ENCODE measurements at regions not wholly inside any gene's neighbourhood (a gene's known extent, or its start where the extent isn't known, plus 50 kb on each side); places are given as distances from the start of the nearest gene placed in this dataset.
"Not testable (repeated sequence)": the region's sequence is repeated elsewhere in the genome, so short reads cannot be mapped to it uniquely, and the experiment has no call there.

- H3K27ac ChIP-seq (ENCODE audit: low read length); H3K4me1 ChIP-seq (ENCODE audit: insufficient read depth, low read length); H3K36me3 ChIP-seq (ENCODE audit: insufficient read depth, low read depth, low read length); H3K9ac ChIP-seq (ENCODE audit: low read depth, low read length); H3K4me3 ChIP-seq (ENCODE audit: low read length); H3K9me3 ChIP-seq (ENCODE audit: insufficient read depth, low read depth, low read length); H3K27me3 ChIP-seq (ENCODE audit: insufficient read depth, low read length): not testable (repeated sequence)
These were observed 70.7 kb upstream of the PTPN20 start for GRCh38 chr10:46840393-46841050.

GRCh38 chr10:46841051-46841593 lies 70.1 kb upstream of the PTPN20 start:
- not testable (repeated sequence) for H3K9ac ChIP-seq (ENCODE audit: low read depth, low read length); H3K9me3 ChIP-seq (ENCODE audit: insufficient read depth, low read depth, low read length); H3K27me3 ChIP-seq (ENCODE audit: insufficient read depth, low read length); H3K27ac ChIP-seq (ENCODE audit: low read length); H3K4me3 ChIP-seq (ENCODE audit: low read length); H3K4me1 ChIP-seq (ENCODE audit: insufficient read depth, low read length); H3K36me3 ChIP-seq (ENCODE audit: insufficient read depth, low read depth, low read length)

- H3K36me3 ChIP-seq (ENCODE audit: insufficient read depth, low read depth, low read length); H3K27me3 ChIP-seq (ENCODE audit: insufficient read depth, low read length); H3K9me3 ChIP-seq (ENCODE audit: insufficient read depth, low read depth, low read length); H3K4me3 ChIP-seq (ENCODE audit: low read length); H3K4me1 ChIP-seq (ENCODE audit: insufficient read depth, low read length); H3K9ac ChIP-seq (ENCODE audit: low read depth, low read length); H3K27ac ChIP-seq (ENCODE audit: low read length): not testable (repeated sequence)
These were observed 66.0 kb upstream of the PTPN20 start for GRCh38 chr10:46845194-46845593.

- H3K9ac ChIP-seq (ENCODE audit: low read depth, low read length); H3K4me1 ChIP-seq (ENCODE audit: insufficient read depth, low read length): not testable (repeated sequence)
These were observed 65.6 kb upstream of the PTPN20 start for GRCh38 chr10:46845640-46846039.

GRCh38 chr10:46860753-46861152 lies 50.5 kb upstream of the PTPN20 start:
- H3K36me3 ChIP-seq (ENCODE audit: insufficient read depth, low read depth, low read length); H3K9me3 ChIP-seq (ENCODE audit: insufficient read depth, low read depth, low read length); H3K4me1 ChIP-seq (ENCODE audit: insufficient read depth, low read length); H3K27me3 ChIP-seq (ENCODE audit: insufficient read depth, low read length); H3K4me3 ChIP-seq (ENCODE audit: low read length); H3K27ac ChIP-seq (ENCODE audit: low read length); H3K9ac ChIP-seq (ENCODE audit: low read depth, low read length): not testable (repeated sequence)

More at GRCh38 chr10:46845640-46846039, 65.6 kb upstream of the PTPN20 start:
- not testable (repeated sequence) for H3K4me3 ChIP-seq (ENCODE audit: low read length); H3K27ac ChIP-seq (ENCODE audit: low read length); H3K27me3 ChIP-seq (ENCODE audit: insufficient read depth, low read length); H3K36me3 ChIP-seq (ENCODE audit: insufficient read depth, low read depth, low read length); H3K9me3 ChIP-seq (ENCODE audit: insufficient read depth, low read depth, low read length)

All from iPS-20b (cell line).